ENCODE measurements at regions not wholly inside any gene's neighbourhood (a gene's known extent, or its start where the extent isn't known, plus 50 kb on each side); places are given as distances from the start of the nearest gene placed in this dataset.

DNA sequence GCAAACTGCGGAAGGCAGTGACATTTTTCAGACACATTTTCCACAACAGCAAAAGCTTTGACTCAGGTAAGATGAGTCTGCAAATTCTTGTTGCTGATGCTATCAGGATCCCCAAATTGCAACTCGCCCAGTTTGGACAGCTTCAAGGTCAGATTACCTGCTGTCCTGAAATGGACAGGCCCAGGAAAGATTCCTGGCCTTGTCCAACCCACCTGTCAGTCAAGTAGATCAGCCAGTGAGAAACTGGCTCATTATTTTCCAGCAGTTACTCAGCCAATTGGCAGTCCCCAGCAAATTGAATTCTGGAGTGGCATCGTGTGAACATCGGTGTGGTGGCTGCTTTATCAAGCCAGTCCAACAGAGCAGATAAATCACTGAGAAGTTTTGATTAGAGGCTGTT lies 84.5 kb upstream of the SNAP25 start:
- H3K4me3 ChIP-seq = no peak overlapping the region
- H3K27ac ChIP-seq = no peak overlapping the region
- H3K27me3 ChIP-seq (replicated peaks) = peaks cover 8% of the 10 kb centered on the region; the same call in 1 of the 2 replicates
- H3K36me3 ChIP-seq = no peaks in the 10 kb centered on the region
- no peaks in the 10 kb centered on the region for H3K9me3 ChIP-seq (replicated peaks)
- no peak for DNase-seq (ENCODE audit: low read depth in 1 of 2, low spot score in 2 of 2)
- no peaks in the 10 kb centered on the region for H3K4me1 ChIP-seq (replicated peaks)

DNA sequence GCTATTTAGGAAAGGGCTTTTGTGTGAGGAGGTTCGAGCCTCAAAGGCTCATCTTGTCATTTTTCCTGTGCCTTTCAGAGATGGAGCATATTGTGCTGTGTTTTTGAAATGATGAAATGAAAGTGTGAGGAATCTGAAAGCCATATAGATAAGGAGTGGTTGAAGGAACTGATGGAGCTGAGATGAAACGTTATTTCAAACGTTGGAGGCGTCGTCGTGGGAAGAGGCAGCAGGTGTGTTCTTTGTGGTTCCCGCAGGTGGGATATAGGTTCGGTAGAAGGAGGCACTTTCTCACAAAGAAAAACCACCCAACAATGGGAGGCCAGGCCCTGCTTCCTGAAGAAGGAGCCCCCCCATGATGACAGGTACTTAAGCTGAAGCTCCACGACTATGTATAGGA lies 83.2 kb upstream of the SNAP25 start:
- Histone ChIP-seq H3K9me3 (replicated peaks) (no peaks in the 10 kb centered on the region), H3K4me1 (replicated peaks) (no peaks in the 10 kb centered on the region), H3K27ac (no peak overlapping the region), H3K27me3 (replicated peaks) (peaks cover 8% of the 10 kb centered on the region; the same call in 1 of the 2 replicates), H3K4me3 (no peak overlapping the region), H3K36me3 (no peaks in the 10 kb centered on the region)
- DNase-seq (ENCODE audit: low read depth in 1 of 2, low spot score in 2 of 2) = no peak

DNA sequence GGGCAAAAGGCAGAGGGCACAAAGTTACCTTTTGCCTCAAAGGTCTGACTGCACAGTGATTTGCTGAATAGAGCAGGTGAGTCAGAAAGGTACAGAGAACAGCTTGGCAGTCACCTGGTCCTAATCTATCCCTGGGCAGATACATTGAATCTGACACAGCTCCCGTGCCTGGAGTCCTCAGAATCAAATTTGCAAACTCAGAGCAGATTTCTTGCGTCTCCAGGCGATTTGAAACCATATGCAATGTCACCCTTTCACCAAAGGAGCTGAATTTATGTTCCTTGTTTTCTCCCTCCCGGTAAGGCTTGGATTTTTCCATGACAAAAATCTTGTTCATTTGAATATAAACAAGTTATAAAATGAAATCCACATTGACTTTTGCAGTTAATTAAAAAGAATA lies 81.6 kb upstream of the SNAP25 start:
- Histone ChIP-seq H3K4me1 (replicated peaks) (no peaks in the 10 kb centered on the region), H3K27ac (no peak overlapping the region), H3K4me3 (no peak overlapping the region), H3K36me3 (no peaks in the 10 kb centered on the region), H3K9me3 (replicated peaks) (no peaks in the 10 kb centered on the region), H3K27me3 (replicated peaks) (no peaks in the 10 kb centered on the region)
- no peak for DNase-seq (ENCODE audit: low read depth in 1 of 2, low spot score in 2 of 2)

DNA sequence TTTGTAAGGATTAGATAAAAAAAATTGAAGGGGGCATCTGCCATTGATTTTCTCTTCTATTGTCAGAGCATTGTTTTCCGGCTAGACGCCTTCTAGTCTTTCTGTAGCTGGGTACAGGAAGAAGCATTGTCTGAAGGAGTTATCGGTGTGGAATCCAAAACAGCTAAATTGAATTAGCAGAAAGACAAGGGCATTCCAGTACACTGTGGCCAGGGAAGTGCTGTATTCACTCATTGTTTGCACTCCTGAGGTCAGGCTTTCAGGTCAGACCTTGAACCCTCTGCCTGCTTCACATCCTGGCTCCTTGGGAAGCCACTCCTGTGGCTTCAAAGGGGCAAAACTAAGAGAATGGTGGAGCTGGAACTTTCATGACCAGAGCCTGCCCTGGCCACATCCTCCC lies 81.1 kb upstream of the SNAP25 start:
- Histone ChIP-seq H3K36me3 (no peaks in the 10 kb centered on the region), H3K9me3 (replicated peaks) (no peaks in the 10 kb centered on the region), H3K27ac (no peak overlapping the region), H3K4me3 (no peak overlapping the region), H3K4me1 (replicated peaks) (no peaks in the 10 kb centered on the region), H3K27me3 (replicated peaks) (no peaks in the 10 kb centered on the region)
- no peak for DNase-seq (ENCODE audit: low read depth in 1 of 2, low spot score in 2 of 2)

DNA sequence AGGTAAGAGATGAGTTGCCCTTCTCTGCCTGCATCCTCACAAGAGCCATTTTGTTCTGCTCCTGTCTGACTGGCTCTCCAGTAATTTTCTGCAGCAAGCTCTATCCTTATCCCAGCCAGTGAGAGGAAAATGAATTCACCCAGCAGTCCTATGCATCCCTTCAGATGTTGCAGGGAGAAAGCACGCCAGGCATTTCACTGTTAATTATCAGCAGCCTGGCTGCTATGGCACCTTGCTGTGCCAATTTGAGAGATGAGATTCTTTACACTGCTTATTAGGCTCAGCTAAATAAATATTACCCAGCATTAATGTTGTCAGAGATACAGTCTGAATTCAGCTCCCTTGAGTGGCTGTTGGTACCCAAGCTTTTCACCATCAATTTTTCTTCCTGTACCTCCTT lies 61.1 kb upstream of the SNAP25 start:
- 0 out of 2 replicates have a peak, but pooled peaks cover 5% of the 10 kb centered on the region for H3K27me3 ChIP-seq (replicated peaks)
- no peaks in the 10 kb centered on the region for H3K36me3 ChIP-seq
- H3K4me3 ChIP-seq = no peak overlapping the region
- H3K27ac ChIP-seq = no peak overlapping the region
- no peak for DNase-seq (ENCODE audit: low read depth in 1 of 2, low spot score in 2 of 2)
- H3K9me3 ChIP-seq (replicated peaks) = 0 out of 2 replicates have a peak, but pooled peaks cover 2% of the 10 kb centered on the region
- no peaks in the 10 kb centered on the region for H3K4me1 ChIP-seq (replicated peaks)

DNA sequence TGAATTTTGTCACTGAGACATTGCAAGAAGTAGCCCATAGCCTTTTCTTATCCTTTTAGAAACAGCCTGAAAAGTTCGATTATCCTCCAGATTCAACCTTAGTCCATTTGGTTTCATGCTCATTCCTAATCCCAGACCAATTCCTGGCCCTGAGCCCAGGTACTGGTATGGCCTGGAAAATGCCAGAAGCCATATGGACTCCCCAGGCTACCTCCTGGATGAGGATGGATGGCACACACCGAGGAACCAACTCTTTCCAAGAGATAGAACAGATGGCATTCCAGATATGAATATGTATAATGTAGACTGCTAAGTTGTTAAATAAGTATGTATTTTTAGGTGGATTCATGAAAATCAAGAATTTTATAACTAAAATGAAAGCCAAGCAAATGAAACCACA lies 51.6 kb upstream of the SNAP25 start:
- H3K9me3 ChIP-seq (replicated peaks) = peaks cover 4% of the 10 kb centered on the region
- H3K4me1 ChIP-seq (replicated peaks) = 0 out of 2 replicates have a peak, but pooled peaks cover 4% of the 10 kb centered on the region
- H3K4me3 ChIP-seq = no peak overlapping the region
- no peaks in the 10 kb centered on the region for H3K36me3 ChIP-seq
- DNase-seq (ENCODE audit: low read depth in 1 of 2, low spot score in 2 of 2) = no peak
- no peak overlapping the region for H3K27ac ChIP-seq
- H3K27me3 ChIP-seq (replicated peaks) = 0 out of 2 replicates have a peak, but pooled peaks cover 3% of the 10 kb centered on the region

DNA sequence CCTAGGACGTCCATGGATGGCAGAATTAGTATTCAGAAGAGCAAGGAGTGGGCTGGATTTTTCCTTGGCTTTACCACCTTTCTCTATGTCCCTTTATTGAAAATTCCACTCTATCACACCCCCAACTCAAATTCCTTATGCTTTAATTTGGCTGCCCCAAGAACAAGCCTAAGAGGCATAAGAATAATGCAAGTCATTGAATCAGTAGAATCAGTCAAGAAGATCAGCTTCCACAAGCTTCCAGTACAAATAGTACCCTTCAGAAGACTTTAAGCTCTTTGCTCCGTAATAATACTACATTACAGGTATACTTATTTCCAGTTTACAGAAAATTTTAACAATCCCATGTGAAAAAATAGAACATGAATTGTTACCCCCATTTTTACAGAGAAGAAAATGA lies 51.0 kb upstream of the SNAP25 start:
- Histone ChIP-seq H3K4me3 (no peak overlapping the region), H3K4me1 (replicated peaks) (peaks cover 8% of the 10 kb centered on the region), H3K9me3 (replicated peaks) (peaks cover 4% of the 10 kb centered on the region), H3K27me3 (replicated peaks) (0 out of 2 replicates have a peak, but pooled peaks cover 3% of the 10 kb centered on the region), H3K27ac (no peak overlapping the region), H3K36me3 (no peaks in the 10 kb centered on the region)
- DNase-seq (ENCODE audit: low read depth in 1 of 2, low spot score in 2 of 2) = no peak

All from SJSA1 (cell line).